ENCODE measurements at regions not wholly inside any gene's neighbourhood (a gene's known extent, or its start where the extent isn't known, plus 50 kb on each side); places are given as distances from the start of the nearest gene placed in this dataset.

DNA sequence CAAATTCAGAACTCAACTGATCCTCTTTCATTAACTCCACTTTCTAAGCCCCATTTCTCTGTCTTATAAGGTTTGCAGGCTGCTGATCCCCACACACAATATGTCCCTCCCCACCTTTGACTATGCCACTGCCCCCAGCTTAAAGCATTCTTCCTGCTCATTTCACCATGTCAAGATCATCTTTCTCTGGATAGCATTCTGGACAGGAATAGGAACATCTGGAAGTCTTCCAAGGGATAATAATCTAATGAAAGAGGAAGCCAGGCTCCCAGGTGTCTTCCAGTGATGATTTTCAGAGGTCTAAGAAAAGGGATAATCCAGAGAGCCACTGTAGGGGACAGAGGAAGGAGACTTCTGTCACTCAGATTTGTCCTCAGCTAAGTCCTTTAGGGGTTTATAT, 54.6 kb upstream of the GALNT15 start:
- no peak for DNase-seq

DNA sequence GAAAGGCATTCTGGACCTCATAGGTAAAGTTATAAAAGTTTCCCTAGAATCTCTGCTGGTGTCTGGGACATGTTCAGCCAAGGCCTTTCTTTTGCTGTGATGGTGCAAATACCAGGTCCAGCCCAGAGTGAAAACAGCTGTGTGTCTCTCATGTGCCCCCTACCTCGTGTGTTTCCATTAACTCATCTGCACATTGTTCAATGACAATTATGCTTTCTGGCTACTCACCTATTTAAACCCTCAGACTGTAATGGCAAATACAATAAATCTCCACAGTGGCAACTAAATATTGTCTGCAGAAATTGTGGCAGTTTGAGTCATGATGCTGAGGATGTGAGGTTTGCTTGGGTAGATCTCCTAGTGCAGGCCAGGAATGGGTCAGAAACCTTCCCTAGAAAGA, 53.1 kb upstream of the GALNT15 start:
- DNase-seq: no peak

DNA sequence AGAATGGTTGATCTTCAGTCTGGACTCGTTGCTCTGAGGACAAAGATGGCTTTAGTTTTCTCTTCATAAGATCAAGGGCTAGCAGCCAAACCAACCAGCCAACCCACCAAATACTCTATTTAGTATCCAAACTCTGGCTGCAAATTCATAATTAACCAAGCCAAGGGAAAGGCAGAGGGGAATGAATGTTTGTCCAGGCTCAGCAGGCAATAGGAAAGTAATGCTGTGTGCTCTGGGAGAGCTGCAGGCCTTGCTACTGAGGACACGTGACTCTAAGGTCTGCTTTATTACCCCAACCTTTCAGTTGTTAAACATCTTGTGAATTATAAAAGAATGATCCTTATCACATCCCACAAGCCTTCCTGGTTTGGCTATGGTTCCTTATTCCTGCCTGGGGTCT, 52.3 kb upstream of the GALNT15 start:
- DNase-seq: no peak

DNA sequence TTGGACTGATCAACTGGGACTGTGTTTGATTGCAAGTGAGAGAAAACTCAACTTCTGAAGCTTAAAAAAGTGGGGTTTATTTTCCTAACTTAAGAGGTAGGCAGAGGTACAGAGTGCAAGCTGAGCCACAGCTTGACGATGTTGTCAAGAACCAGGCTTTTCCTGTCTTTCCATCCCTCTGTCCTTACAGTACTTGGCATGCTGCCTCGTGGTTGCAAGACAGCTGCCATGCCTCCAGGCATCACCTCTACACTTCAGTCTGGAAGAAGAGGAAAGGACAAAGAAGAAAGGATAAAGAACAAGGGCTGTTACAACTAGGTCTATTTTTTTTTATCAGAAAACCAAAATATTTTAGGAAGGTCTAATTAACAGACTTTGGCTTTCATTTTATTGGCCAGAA, 51.8 kb upstream of the GALNT15 start:
- DNase-seq: no peak

DNA sequence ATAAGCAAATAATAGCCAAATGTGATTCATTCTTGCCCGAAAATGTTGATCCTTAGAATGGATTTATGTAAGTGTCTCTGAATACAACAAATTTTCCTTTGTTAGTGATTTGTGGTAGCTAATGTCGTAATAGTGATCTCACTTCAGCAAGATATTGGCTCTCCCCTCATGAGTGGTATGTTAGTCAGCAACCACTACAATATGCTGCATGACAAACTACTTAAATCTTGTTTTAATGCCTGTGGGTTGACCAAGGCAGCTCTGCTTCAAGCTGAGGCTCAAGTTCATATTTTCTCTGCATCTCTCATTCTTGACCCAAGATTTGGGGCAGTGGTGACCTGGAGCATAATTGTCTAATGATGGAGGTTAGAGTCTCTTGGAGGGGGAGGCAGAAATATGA, 49.8 kb upstream of the GALNT15 start:
- no peak for DNase-seq

Measured in AML-193 (cell line).